Adrenal gland (tissue), 9 donors: ENCODE measurements at regions not wholly inside any gene's neighbourhood (a gene's known extent, or its start where the extent isn't known, plus 50 kb on each side); places are given as distances from the start of the nearest gene placed in this dataset.

Experiments
- DNase-seq, 7 donors: peaks; one replicate each; pipeline ENCODE4 v3.0.0-alpha.2; 2019 to 2020
- H3K27ac ChIP-seq, 5 donors: fragments of 200-600 bp; sonication (generic) in 4 of 5; 1 replicate in 3 of 5; 2 replicates in 2 of 5; pipeline versions ENCODE4 v1.5.1 to v1.8.0; 2016 to 2020; ENCODE audit warnings: mild to moderate bottlenecking in 1 of 5
- H3K27me3 ChIP-seq: fragments of 200-600 bp; 2 replicates; pipeline ENCODE4 v1.8.0; 2021
- H3K36me3 ChIP-seq, 2 donors: fragments of 200-600 bp; replicated peaks in 1 of 2; 1 replicate in 1 of 2; 2 replicates in 1 of 2; pipeline versions ENCODE4 v1.5.1 to v1.8.0; 2018 to 2022
- H3K4me1 ChIP-seq, 2 donors: fragments of 200-600 bp; replicated peaks in 1 of 2; 1 replicate in 1 of 2; 2 replicates in 1 of 2; pipeline versions ENCODE4 v1.5.1 to v1.8.0; 2018 to 2021
- H3K4me3 ChIP-seq, 4 donors: fragments of 200-600 bp; sonication (generic) in 3 of 4; one replicate each; pipeline ENCODE4 v1.5.1; 2016 to 2018
- H3K9me3 ChIP-seq, 3 donors: fragments of 200-600 bp; sonication (generic) in 1 of 3; replicated peaks in 1 of 3; 1 replicate in 2 of 3; 2 replicates in 1 of 3; pipeline versions ENCODE4 v1.5.1 to v1.8.0; 2016 to 2021
- POLR2A ChIP-seq, 2 donors: fragments of 450-650 bp; IDR thresholded peaks; one replicate each; pipeline ENCODE4 v1.6.1; 2017; ENCODE audit warnings: antibody characterized with exemption in 2 of 2, mild to moderate bottlenecking in 2 of 2, moderate library complexity in 1 of 2
- WGBS, 4 donors: extraction: QIAGEN DNeasy Blood & Tissue Kit in 2 of 4; methylation state at CpG; one replicate each; pipeline versions ENCODE4 v1.1.5 to v1.1.7; 2013 to 2017; 5-methylcytosine and 5-hydroxymethylcytosine counted together
- intact Hi-C, 2 donors: fragments of 100-400 bp; cut with DNase I; formaldehyde crosslinking; loops; one replicate each; pipeline versions ENCODE4 v1.14.1 to v1.15.0; 2022 to 2023
- TF ChIP-seq, protein P1 (sequence below), 6 experiments: fragments of 450-650 bp in 4 of 6; fragments of 200-600 bp in 2 of 6; sonication (generic) in 1 of 6; IDR thresholded peaks; 1 replicate in 5 of 6; 2 replicates in 1 of 6; pipeline versions ENCODE4 v1.5.1 to v1.8.0; 2016 to 2021; ENCODE audit warnings: antibody characterized with exemption in 6 of 6, mild to moderate bottlenecking in 2 of 6, moderate library complexity in 1 of 6
- donor health status: healthy with polysubstance abuse.
- donor health status: Bipolar disorder and iron deficiency.
- donor health status: DM: yes; HTN: yes; CAD: no.
- donor health status: DM: no; HTN: no; CAD: no.
- donor health status: DM: no; HTN: no; CAD: no.

DNA sequence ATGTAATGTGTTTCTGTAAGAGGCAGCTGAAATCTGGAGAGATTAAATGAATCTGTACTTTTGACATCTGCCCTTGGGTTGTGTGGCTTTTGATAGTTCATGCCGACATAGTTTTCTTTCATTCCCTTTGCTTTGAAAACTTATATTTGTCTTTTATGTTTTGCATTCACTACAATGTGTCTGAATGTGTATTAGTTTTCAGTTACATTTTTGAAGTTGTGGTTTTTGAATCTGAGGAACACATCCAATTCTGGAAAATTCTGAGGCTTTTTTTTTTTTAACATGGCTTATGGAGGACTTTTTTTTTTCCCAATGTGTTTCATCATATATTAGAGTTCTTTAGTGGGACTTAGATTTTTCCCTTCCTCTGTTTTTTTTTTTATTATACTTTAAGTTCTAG lies 683.7 kb upstream of the SOX9 start:
- intact Hi-C loops: no loop called here
- 39 to 55% (median 45%) methylated on average over 1 of the region's 1 CpG for WGBS, 4 donors
- H3K4me3 ChIP-seq: no peak overlapping the region
- no peaks in the 10 kb centered on the region for H3K36me3 ChIP-seq
- TF ChIP-seq, protein P1, sequence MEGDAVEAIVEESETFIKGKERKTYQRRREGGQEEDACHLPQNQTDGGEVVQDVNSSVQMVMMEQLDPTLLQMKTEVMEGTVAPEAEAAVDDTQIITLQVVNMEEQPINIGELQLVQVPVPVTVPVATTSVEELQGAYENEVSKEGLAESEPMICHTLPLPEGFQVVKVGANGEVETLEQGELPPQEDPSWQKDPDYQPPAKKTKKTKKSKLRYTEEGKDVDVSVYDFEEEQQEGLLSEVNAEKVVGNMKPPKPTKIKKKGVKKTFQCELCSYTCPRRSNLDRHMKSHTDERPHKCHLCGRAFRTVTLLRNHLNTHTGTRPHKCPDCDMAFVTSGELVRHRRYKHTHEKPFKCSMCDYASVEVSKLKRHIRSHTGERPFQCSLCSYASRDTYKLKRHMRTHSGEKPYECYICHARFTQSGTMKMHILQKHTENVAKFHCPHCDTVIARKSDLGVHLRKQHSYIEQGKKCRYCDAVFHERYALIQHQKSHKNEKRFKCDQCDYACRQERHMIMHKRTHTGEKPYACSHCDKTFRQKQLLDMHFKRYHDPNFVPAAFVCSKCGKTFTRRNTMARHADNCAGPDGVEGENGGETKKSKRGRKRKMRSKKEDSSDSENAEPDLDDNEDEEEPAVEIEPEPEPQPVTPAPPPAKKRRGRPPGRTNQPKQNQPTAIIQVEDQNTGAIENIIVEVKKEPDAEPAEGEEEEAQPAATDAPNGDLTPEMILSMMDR (IDR thresholded peaks at IDR 0.05): no peak
- TF ChIP-seq POLR2A (IDR thresholded peaks at IDR 0.05): no peak
- H3K27me3 ChIP-seq: peaks cover 5% of the 10 kb centered on the region
- DNase-seq: no peak
- no peaks in the 10 kb centered on the region for H3K9me3 ChIP-seq
- no peaks in the 10 kb centered on the region for H3K4me1 ChIP-seq
- H3K27ac ChIP-seq: no peak overlapping the region

DNA sequence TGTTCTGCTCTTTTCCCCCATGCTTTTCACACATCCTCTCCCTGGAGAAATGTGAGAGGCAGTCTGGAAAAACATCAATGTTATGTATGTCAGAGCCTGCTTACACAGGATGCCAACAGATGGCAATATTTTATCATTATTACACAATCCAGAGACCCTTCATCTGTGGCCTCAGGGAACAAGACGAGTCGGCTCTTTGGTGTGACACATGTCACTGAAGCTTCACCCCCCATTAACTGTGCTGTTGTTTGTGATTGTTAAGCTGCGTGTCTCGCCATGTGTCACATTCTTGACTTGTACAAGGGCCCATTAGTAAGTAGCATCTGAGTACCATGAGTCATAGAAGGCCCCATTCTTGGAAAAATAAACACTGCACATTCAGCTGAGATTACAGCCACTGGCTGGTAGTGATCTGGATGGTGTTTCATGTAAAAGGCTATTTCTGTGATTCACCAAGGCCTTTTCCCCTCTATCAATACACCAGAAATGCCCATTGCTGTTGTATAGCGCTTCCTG lies 682.1 kb upstream of the SOX9 start:
- 44 to 54% (median 47%) methylated on average over 5 of the region's 5 CpGs for WGBS, 4 donors
- Histone ChIP-seq H3K9me3 (no peaks in the 10 kb centered on the region), H3K27ac (no peak overlapping the region), H3K27me3 (peaks cover 5% of the 10 kb centered on the region), H3K4me3 (no peak overlapping the region), H3K36me3 (no peaks in the 10 kb centered on the region), H3K4me1 (no peaks in the 10 kb centered on the region)
- DNase-seq: no peak
- intact Hi-C loops: no loop called here
- TF ChIP-seq, protein P1 (IDR thresholded peaks at IDR 0.05): no peak
- no peak for TF ChIP-seq POLR2A (IDR thresholded peaks at IDR 0.05)

DNA sequence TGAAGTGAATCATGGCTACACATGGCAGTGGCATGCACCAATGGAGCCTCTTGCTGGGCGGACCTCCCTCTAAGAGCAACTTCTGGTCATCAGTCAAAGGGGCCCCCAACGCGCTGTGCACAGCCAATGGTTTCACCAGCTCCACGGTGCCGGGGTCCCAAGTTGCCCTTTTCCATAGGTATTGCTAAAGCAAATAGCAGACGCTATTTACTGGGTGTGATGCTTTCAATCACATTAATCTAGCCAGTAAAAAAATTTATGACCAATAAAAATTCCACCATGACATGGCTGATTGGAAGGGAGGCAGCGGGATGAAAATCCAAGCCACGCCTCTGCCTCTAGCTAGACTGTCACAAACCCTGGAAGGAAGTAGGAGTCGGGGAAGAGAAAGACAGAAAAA lies 680.3 kb upstream of the SOX9 start:
- Histone ChIP-seq H3K36me3 (no peaks in the 10 kb centered on the region), H3K9me3 (no peaks in the 10 kb centered on the region), H3K4me3 (no peak overlapping the region), H3K27me3 (peaks cover 5% of the 10 kb centered on the region), H3K27ac (no peak overlapping the region), H3K4me1 (no peaks in the 10 kb centered on the region)
- no peak for DNase-seq
- TF ChIP-seq, protein P1 (IDR thresholded peaks at IDR 0.05): no peak
- TF ChIP-seq POLR2A (IDR thresholded peaks at IDR 0.05): no peak
- intact Hi-C loops: no loop called here
- WGBS, 4 donors: 86 to 91% (median 87%) methylated on average over 9 of the region's 9 CpGs

DNA sequence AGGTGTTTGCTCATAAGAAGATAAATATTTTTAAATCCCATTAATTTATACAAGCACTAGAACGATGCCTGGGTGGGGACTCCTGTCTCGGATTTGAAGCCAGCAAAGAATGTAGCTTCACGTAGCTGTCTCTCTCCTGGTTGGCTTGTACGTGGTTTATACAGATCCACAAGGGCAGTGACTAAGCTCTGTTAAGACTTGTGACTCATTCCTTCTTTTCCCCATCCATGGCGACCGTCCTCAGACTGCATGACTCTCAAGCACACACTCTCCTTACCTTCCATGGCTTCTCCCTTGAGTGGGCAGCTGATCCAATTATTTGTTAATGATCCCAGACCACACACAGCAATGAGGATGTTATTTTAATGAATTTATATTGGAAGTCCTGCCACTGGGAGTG lies 679.7 kb upstream of the SOX9 start:
- peak in 1 of 7 donors; percentile 8 for DNase-seq
- Histone ChIP-seq H3K4me3 (no peak overlapping the region), H3K27ac (no peak overlapping the region), H3K4me1 (no peaks in the 10 kb centered on the region), H3K36me3 (no peaks in the 10 kb centered on the region), H3K9me3 (no peaks in the 10 kb centered on the region), H3K27me3 (peaks cover 5% of the 10 kb centered on the region)
- WGBS, 4 donors: 49 to 74% (median 59%) methylated on average over 6 of the region's 6 CpGs
- TF ChIP-seq POLR2A (IDR thresholded peaks at IDR 0.05): no peak
- TF ChIP-seq, protein P1 (IDR thresholded peaks at IDR 0.05): no peak
- intact Hi-C loops: no loop called here
